ENCODE measurements at regions not wholly inside any gene's neighbourhood (a gene's known extent, or its start where the extent isn't known, plus 50 kb on each side); places are given as distances from the start of the nearest gene placed in this dataset.
A peak's percentile ranks its signal among the peaks of the same experiment; 100 is the strongest.

GRCh38 chr1:181142096-181142958, 53.8 kb downstream of the IER5 start:
- H3K27me3 Mint-ChIP-seq, result no peaks in the 10 kb centered on the region
- H3K4me3 Mint-ChIP-seq, result peak overlapping the region; percentile 46
- peak overlapping the region; percentile 86 for H3K27ac Mint-ChIP-seq
- H3K9me3 Mint-ChIP-seq, result no peaks in the 10 kb centered on the region
- DNase-seq, result peak; percentile 94
- H3K4me1 Mint-ChIP-seq, result peaks cover 53% of the 10 kb centered on the region
- H3K36me3 Mint-ChIP-seq (ENCODE audit: low read depth), result no peaks in the 10 kb centered on the region
- peak; percentile 75 for ATAC-seq

DNA sequence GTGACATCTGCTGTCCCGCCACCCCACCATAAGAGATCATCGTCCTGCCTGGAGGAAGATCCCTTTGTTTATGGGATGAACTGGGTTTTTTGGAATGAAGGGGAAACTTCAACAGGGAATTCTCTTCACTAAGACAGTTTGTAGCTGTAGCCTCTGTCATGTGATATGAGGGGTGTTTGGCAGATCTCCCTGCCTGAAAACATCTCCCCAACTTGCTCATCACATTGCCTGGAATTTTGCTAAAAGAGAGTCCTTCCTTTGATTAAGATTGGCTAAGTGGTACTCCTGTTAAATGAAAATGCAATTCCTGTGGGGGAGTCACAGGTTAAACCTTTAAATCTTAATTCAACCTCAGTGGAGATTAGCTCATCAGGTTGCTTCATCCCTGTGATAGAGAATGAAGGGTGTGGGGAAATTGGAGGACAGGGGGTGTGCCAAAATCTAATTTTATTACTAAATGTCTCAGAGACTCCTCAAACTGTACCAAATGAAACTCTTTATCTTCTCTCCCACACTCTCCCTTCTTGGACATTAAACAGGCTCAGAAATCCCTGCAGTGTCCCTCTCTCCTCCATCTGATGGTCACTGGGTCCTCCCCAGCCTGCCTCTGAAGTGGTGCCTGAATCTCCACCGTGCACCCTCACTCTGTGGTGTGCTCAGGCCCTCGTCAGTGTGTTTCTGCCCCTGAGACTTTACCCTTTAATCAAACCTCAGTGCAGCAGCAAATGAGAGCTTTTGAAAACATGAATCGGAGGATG, 54.8 kb downstream of the IER5 start:
- H3K4me1 Mint-ChIP-seq, result peaks cover 50% of the 10 kb centered on the region
- ATAC-seq (no peak), DNase-seq (no peak)
- H3K27me3 Mint-ChIP-seq, result no peaks in the 10 kb centered on the region
- no peaks in the 10 kb centered on the region for H3K36me3 Mint-ChIP-seq (ENCODE audit: low read depth)
- H3K4me3 Mint-ChIP-seq, result no peak overlapping the region
- no peaks in the 10 kb centered on the region for H3K9me3 Mint-ChIP-seq
- H3K27ac Mint-ChIP-seq, result no peak overlapping the region

- Mint-ChIP-seq H3K36me3 (ENCODE audit: low read depth) (no peaks in the 10 kb centered on the region), H3K27me3 (no peaks in the 10 kb centered on the region), H3K27ac (no peak overlapping the region), H3K4me3 (no peak overlapping the region), H3K4me1 (peaks cover 50% of the 10 kb centered on the region), H3K9me3 (no peaks in the 10 kb centered on the region)
- ATAC-seq (no peak), DNase-seq (no peak)
Observed at GRCh38 chr1:181144238-181144637, 55.7 kb downstream of the IER5 start.

- Mint-ChIP-seq H3K9me3 (no peaks in the 10 kb centered on the region), H3K27ac (peak overlapping the region; percentile 81), H3K36me3 (ENCODE audit: low read depth) (no peaks in the 10 kb centered on the region), H3K4me1 (peaks cover 49% of the 10 kb centered on the region), H3K4me3 (no peak overlapping the region), H3K27me3 (no peaks in the 10 kb centered on the region)
- no peak for ATAC-seq
- DNase-seq, result no peak
Observed at GRCh38 chr1:181148636-181149035, 60.1 kb downstream of the IER5 start.

- peak overlapping the region; percentile 81 for H3K27ac Mint-ChIP-seq
- peak overlapping the region; percentile 27 for H3K4me3 Mint-ChIP-seq
- H3K9me3 Mint-ChIP-seq, result no peaks in the 10 kb centered on the region
- H3K36me3 Mint-ChIP-seq (ENCODE audit: low read depth), result no peaks in the 10 kb centered on the region
- peaks cover 49% of the 10 kb centered on the region for H3K4me1 Mint-ChIP-seq
- H3K27me3 Mint-ChIP-seq, result no peaks in the 10 kb centered on the region
- DNase-seq (peak; percentile 64), ATAC-seq (peak; percentile 99)
Observed at GRCh38 chr1:181149326-181150125, 61.0 kb downstream of the IER5 start.

GRCh38 chr1:181150273-181150672, 61.8 kb downstream of the IER5 start:
- Mint-ChIP-seq H3K4me3 (no peak overlapping the region), H3K9me3 (no peaks in the 10 kb centered on the region), H3K36me3 (ENCODE audit: low read depth) (no peaks in the 10 kb centered on the region), H3K27ac (no peak overlapping the region), H3K4me1 (peaks cover 49% of the 10 kb centered on the region), H3K27me3 (no peaks in the 10 kb centered on the region)
- ATAC-seq (no peak), DNase-seq (no peak)

- H3K27me3 Mint-ChIP-seq, result no peaks in the 10 kb centered on the region
- H3K4me1 Mint-ChIP-seq, result peaks cover 49% of the 10 kb centered on the region
- DNase-seq (no peak), ATAC-seq (no peak)
- H3K9me3 Mint-ChIP-seq, result no peaks in the 10 kb centered on the region
- no peak overlapping the region for H3K27ac Mint-ChIP-seq
- H3K4me3 Mint-ChIP-seq, result no peak overlapping the region
- no peaks in the 10 kb centered on the region for H3K36me3 Mint-ChIP-seq (ENCODE audit: low read depth)
Observed at GRCh38 chr1:181150842-181151241, 62.3 kb downstream of the IER5 start.

DNA sequence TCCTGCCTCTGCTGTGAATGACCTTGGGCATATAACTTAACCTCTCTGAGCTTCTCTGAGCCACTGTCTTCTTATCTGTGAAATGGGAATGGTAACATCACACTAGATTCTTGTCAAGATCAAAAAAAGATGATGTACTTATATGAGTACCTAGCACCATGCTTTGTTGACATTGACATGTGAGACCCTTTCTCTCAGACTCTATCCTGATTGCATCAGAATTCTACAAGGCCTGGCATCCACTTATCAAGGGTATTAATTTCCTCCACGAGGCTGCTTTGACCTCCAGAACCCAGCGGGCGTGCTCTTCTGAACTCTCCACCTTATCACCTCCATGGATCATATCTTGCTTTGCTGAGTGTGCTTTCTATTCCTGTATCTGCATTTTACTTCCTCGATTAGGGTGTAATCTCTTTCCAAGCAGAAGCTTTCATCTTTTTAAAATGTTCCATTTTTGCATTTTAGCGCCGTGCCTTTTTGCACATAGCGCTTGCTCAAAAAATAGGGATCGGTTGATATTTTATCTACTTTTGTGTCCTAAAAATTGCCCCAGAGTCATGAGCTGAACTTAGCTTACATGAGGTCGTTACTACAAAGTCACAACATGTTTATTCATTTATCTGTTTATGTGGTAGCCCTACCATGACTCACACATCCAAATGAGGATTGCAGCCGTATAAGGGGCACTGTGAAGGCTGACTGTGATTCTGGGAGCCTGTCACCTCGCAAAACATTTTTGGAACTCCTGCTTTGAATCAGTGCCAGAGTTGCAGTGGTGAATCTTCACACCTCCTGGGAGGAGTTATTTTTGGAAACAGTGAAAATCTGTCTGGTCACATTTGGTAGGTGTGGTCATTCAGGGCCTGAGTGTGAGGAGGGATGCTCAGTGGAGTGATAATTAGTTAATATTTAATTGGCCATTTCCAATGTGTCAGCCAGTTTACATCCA, 63.2 kb downstream of the IER5 start:
- no peaks in the 10 kb centered on the region for H3K9me3 Mint-ChIP-seq
- H3K27ac Mint-ChIP-seq, result no peak overlapping the region
- H3K4me3 Mint-ChIP-seq, result no peak overlapping the region

GRCh38 chr1:181152892-181153633, 64.6 kb downstream of the IER5 start:
- H3K27ac Mint-ChIP-seq, result no peak overlapping the region
- H3K27me3 Mint-ChIP-seq, result no peaks in the 10 kb centered on the region
- H3K36me3 Mint-ChIP-seq (ENCODE audit: low read depth), result no peaks in the 10 kb centered on the region
- peaks cover 50% of the 10 kb centered on the region for H3K4me1 Mint-ChIP-seq
- DNase-seq (no peak), ATAC-seq (no peak)
- no peaks in the 10 kb centered on the region for H3K9me3 Mint-ChIP-seq
- H3K4me3 Mint-ChIP-seq, result no peak overlapping the region

More for the DNA sequence above, 63.2 kb downstream of the IER5 start:
- DNase-seq, result no peak
- no peaks in the 10 kb centered on the region for H3K36me3 Mint-ChIP-seq (ENCODE audit: low read depth)
- H3K4me1 Mint-ChIP-seq, result peaks cover 49% of the 10 kb centered on the region
- H3K27me3 Mint-ChIP-seq, result no peaks in the 10 kb centered on the region
- no peak for ATAC-seq

DNA sequence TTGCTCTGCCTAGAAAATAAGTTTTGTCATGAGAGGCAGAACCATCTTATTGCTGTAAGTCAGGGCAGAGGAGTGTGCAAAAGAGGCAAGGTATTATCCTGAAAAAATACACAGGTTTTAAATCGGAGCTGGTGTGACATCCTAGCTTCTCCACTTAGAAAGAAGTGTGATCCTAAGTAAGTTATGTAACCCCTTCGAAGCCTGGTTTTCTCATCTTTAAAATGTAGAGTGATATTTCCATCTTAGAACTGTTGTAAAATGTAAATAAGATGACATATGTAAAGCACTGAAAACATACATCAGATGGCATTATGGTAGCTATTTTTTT, 65.1 kb downstream of the IER5 start:
- peaks cover 52% of the 10 kb centered on the region for H3K4me1 Mint-ChIP-seq
- H3K4me3 Mint-ChIP-seq, result no peak overlapping the region
- H3K36me3 Mint-ChIP-seq (ENCODE audit: low read depth), result no peaks in the 10 kb centered on the region
- no peak overlapping the region for H3K27ac Mint-ChIP-seq
- DNase-seq (no peak), ATAC-seq (no peak)
- peaks cover 3% of the 10 kb centered on the region for H3K27me3 Mint-ChIP-seq
- no peaks in the 10 kb centered on the region for H3K9me3 Mint-ChIP-seq

- peaks cover 50% of the 10 kb centered on the region for H3K4me1 Mint-ChIP-seq
Observed at GRCh38 chr1:181155339-181155738, 66.8 kb downstream of the IER5 start.

DNA sequence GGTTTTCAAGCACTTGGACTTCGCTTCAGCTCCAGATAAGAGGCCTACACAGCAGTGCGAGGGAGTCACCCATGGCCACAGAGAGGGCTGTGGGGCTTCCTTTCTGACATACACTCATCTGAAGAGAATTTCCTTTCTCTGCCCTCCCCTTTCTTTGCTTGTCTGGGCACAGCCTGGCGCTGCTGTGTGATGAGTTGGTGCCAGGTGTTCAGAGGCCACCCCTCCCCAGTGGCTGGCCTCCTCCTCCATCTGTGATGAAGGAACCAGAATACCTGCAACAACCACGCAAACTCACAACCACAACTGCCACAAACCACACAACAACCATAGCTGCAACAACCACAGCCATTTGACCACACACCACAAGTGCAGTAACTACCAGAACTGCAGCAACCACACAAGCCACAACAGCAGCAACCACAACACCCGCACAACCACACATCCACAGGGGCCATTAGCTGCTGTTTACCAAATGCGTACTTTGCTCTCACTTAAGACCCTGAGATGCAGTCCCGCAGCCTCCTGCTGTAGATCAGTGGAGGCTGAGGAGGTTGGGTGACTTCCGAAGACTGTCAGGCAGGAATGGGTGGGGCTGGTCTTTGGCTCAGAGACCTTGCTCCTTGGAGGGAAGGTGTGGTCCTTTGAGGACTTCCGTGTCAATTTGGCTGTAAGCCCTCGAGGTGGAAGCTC, 71.1 kb downstream of the IER5 start:
- Mint-ChIP-seq H3K4me3 (peak overlapping the region; percentile 32), H3K36me3 (ENCODE audit: low read depth) (peaks cover 8% of the 10 kb centered on the region), H3K4me1 (peaks cover 28% of the 10 kb centered on the region), H3K27me3 (peaks cover 4% of the 10 kb centered on the region), H3K27ac (peak overlapping the region; percentile 71), H3K9me3 (peaks cover 21% of the 10 kb centered on the region)
- ATAC-seq (peak; percentile 84), DNase-seq (peak; percentile 49)

More at GRCh38 chr1:181155339-181155738, 66.8 kb downstream of the IER5 start:
- no peak for ATAC-seq
- Mint-ChIP-seq H3K27ac (no peak overlapping the region), H3K4me3 (no peak overlapping the region), H3K27me3 (peaks cover 4% of the 10 kb centered on the region), H3K36me3 (ENCODE audit: low read depth) (peaks cover 3% of the 10 kb centered on the region), H3K9me3 (no peaks in the 10 kb centered on the region)
- DNase-seq, result no peak

GRCh38 chr1:181160322-181160721, 71.8 kb downstream of the IER5 start:
- Mint-ChIP-seq H3K27me3 (peaks cover 4% of the 10 kb centered on the region), H3K4me3 (no peak overlapping the region), H3K4me1 (peaks cover 28% of the 10 kb centered on the region), H3K36me3 (ENCODE audit: low read depth) (peaks cover 8% of the 10 kb centered on the region), H3K27ac (no peak overlapping the region), H3K9me3 (peaks cover 27% of the 10 kb centered on the region)
- DNase-seq (no peak), ATAC-seq (no peak)

Data from activated naive CD8-positive, alpha-beta T cell treated with anti-CD3 and anti-CD28 coated beads, Interleukin-2, amount 50 U/mL, for 24 hours (primary cell).